PC-3 (cell line): ENCODE measurements at regions not wholly inside any gene's neighbourhood (a gene's known extent, or its start where the extent isn't known, plus 50 kb on each side); places are given as distances from the start of the nearest gene placed in this dataset.

Experiments
- EZH2phosphoT487 ChIP-seq: fragments of 300-600 bp; sonication (generic); IDR thresholded peaks from 2 replicates; pipeline ENCODE4 v1.6.1; 2018; ENCODE audit warnings: mild to moderate bottlenecking, antibody characterized with exemption, low read length, borderline replicate concordance
- TF ChIP-seq, protein P1 (sequence below): fragments of 300-600 bp; sonication (generic); conservative IDR thresholded peaks from 2 replicates; pipeline ENCODE4 v1.5.1; 2017; ENCODE audit warnings: antibody characterized with exemption, low read depth, mild to moderate bottlenecking, low read length

DNA sequence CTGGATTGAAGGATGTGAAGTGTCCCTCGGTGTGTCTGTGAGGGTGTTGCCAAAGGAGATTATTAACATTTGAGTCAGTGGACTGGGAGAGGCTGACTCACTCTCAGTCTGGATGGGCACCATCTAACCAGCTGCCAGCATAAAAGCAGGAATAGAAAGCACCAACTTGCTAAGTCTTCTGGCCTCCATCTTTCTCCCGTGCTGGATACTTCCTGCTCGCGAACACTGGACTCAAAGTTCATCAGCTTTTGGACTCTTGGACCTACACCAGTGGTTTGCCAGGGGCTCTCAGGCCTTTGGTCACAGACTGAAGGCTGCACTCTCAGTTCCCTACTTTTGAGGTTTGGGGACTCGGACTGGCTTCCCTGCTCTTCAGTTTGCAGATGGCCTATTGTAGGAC lies 220.3 kb upstream of the LRFN2 start:
- TF ChIP-seq, protein P1, sequence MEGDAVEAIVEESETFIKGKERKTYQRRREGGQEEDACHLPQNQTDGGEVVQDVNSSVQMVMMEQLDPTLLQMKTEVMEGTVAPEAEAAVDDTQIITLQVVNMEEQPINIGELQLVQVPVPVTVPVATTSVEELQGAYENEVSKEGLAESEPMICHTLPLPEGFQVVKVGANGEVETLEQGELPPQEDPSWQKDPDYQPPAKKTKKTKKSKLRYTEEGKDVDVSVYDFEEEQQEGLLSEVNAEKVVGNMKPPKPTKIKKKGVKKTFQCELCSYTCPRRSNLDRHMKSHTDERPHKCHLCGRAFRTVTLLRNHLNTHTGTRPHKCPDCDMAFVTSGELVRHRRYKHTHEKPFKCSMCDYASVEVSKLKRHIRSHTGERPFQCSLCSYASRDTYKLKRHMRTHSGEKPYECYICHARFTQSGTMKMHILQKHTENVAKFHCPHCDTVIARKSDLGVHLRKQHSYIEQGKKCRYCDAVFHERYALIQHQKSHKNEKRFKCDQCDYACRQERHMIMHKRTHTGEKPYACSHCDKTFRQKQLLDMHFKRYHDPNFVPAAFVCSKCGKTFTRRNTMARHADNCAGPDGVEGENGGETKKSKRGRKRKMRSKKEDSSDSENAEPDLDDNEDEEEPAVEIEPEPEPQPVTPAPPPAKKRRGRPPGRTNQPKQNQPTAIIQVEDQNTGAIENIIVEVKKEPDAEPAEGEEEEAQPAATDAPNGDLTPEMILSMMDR: no peak
- TF ChIP-seq EZH2phosphoT487: no peak
